NCI-H1694 (cell line): ENCODE measurements at regions not wholly inside any gene's neighbourhood (a gene's known extent, or its start where the extent isn't known, plus 50 kb on each side); places are given as distances from the start of the nearest gene placed in this dataset.
"Not testable (repeated sequence)": the region's sequence is repeated elsewhere in the genome, so short reads cannot be mapped to it uniquely, and the experiment has no call there.

Experiments
- DNase-seq: peaks from one replicate; lab custom pipeline; 2025; lab: John Stamatoyannopoulos, UW

- no peak for DNase-seq
These were observed 779.5 kb downstream of the NTRK3 start for GRCh38 chr15:87477026-87477425.

- no peak for DNase-seq
These were observed 785.6 kb downstream of the NTRK3 start for GRCh38 chr15:87470923-87471322.

GRCh38 chr15:87463956-87464355, 792.6 kb downstream of the NTRK3 start:
- DNase-seq = not testable (repeated sequence)

GRCh38 chr15:87461631-87462030, 794.9 kb downstream of the NTRK3 start:
- no peak for DNase-seq

GRCh38 chr15:87454860-87455259, 801.7 kb downstream of the NTRK3 start:
- DNase-seq = no peak

GRCh38 chr15:87450314-87450713, 806.2 kb downstream of the NTRK3 start:
- no peak for DNase-seq

- no peak for DNase-seq
These were observed 817.4 kb downstream of the NTRK3 start for GRCh38 chr15:87439090-87439489.

- DNase-seq = no peak
These were observed 822.7 kb downstream of the NTRK3 start for GRCh38 chr15:87433871-87434270.

- no peak for DNase-seq
These were observed 826.8 kb downstream of the NTRK3 start for GRCh38 chr15:87429754-87430153.

- DNase-seq = no peak
These were observed 836.5 kb downstream of the NTRK3 start for GRCh38 chr15:87420017-87420416.

GRCh38 chr15:87419344-87419743, 837.2 kb downstream of the NTRK3 start:
- DNase-seq = no peak

GRCh38 chr15:87416591-87417257, 839.8 kb downstream of the NTRK3 start:
- no peak for DNase-seq

GRCh38 chr15:87408902-87409301, 847.6 kb downstream of the NTRK3 start:
- no peak for DNase-seq

- no peak for DNase-seq
These were observed 852.6 kb downstream of the NTRK3 start for GRCh38 chr15:87403973-87404372.

GRCh38 chr15:87401973-87402372, 854.6 kb downstream of the NTRK3 start:
- no peak for DNase-seq

- DNase-seq = no peak
These were observed 861.9 kb downstream of the NTRK3 start for GRCh38 chr15:87394676-87395075.

- no peak for DNase-seq
These were observed 868.8 kb downstream of the NTRK3 start for GRCh38 chr15:87387766-87388165.

GRCh38 chr15:87374339-87374738, 882.2 kb downstream of the NTRK3 start:
- no peak for DNase-seq

GRCh38 chr15:87369269-87369668, 887.3 kb downstream of the NTRK3 start:
- DNase-seq = no peak

GRCh38 chr15:87368511-87368910, 888.0 kb downstream of the NTRK3 start:
- no peak for DNase-seq

- no peak for DNase-seq
These were observed 891.4 kb downstream of the NTRK3 start for GRCh38 chr15:87365186-87365585.

- DNase-seq = no peak
These were observed 894.0 kb downstream of the NTRK3 start for GRCh38 chr15:87362531-87362930.

- no peak for DNase-seq
These were observed 898.8 kb downstream of the NTRK3 start for GRCh38 chr15:87357637-87358313.

GRCh38 chr15:87355946-87356345, 900.6 kb downstream of the NTRK3 start:
- no peak for DNase-seq
